Smooth muscle cell (in vitro differentiated cells): ENCODE measurements at regions not wholly inside any gene's neighbourhood (a gene's known extent, or its start where the extent isn't known, plus 50 kb on each side); places are given as distances from the start of the nearest gene placed in this dataset.

Source experiments
- DNase-seq: peaks from one replicate; lab custom pipeline; 2025; ENCODE audit not compliant: unreplicated experiment; lab: John Stamatoyannopoulos, UW
- H2AFZ ChIP-seq: fragments of 200-600 bp; sonication (generic); 2 replicates; pipeline ENCODE4 v1.6.0; 2016; ENCODE audit warnings: antibody characterized with exemption, low read depth, mild to moderate bottlenecking
- H3F3A ChIP-seq: fragments of 200-600 bp; sonication (generic); 2 replicates; pipeline ENCODE4 v1.6.0; 2017; ENCODE audit warnings: antibody characterized with exemption, low read depth
- H3K27ac ChIP-seq: fragments of 200-600 bp; sonication (generic); 2 replicates; pipeline ENCODE4 v1.5.1; 2016; ENCODE audit warnings: low read depth, mild to moderate bottlenecking
- H3K27me3 ChIP-seq: fragments of 200-600 bp; sonication (generic); 2 replicates; pipeline ENCODE4 v1.6.1; 2016; ENCODE audit warnings: low read depth, mild to moderate bottlenecking
- H3K36me3 ChIP-seq: fragments of 200-600 bp; sonication (generic); 2 replicates; pipeline ENCODE4 v1.5.1; 2016; ENCODE audit warnings: low read depth
- H3K4me1 ChIP-seq: fragments of 200-600 bp; sonication (generic); 2 replicates; pipeline ENCODE4 v1.5.1; 2016; ENCODE audit warnings: low read depth
- H3K4me2 ChIP-seq: fragments of 200-600 bp; sonication (generic); 2 replicates; pipeline ENCODE4 v1.6.0; 2016; ENCODE audit warnings: mild to moderate bottlenecking
- H3K4me3 ChIP-seq: fragments of 200-600 bp; sonication (generic); 2 replicates; pipeline ENCODE4 v1.5.1; 2016; ENCODE audit warnings: mild to moderate bottlenecking
- H3K79me2 ChIP-seq: fragments of 200-600 bp; sonication (generic); 2 replicates; pipeline ENCODE4 v1.6.0; 2016; ENCODE audit warnings: low read depth, mild to moderate bottlenecking
- H3K9ac ChIP-seq: fragments of 200-600 bp; sonication (generic); 2 replicates; pipeline ENCODE4 v1.6.0; 2016; ENCODE audit warnings: low read depth
- H3K9me3 ChIP-seq: fragments of 200-600 bp; sonication (generic); replicated peaks from 2 replicates; pipeline ENCODE4 v1.5.1; 2016; ENCODE audit warnings: low read depth
- H4K20me1 ChIP-seq: fragments of 200-600 bp; sonication (generic); 2 replicates; pipeline ENCODE4 v1.6.0; 2016; ENCODE audit warnings: low read depth
- CTCF ChIP-seq: fragments of 200-600 bp; sonication (generic); IDR thresholded peaks from 2 replicates; pipeline ENCODE4 v1.5.1; 2017; ENCODE audit warnings: borderline replicate concordance, mild to moderate bottlenecking, antibody characterized with exemption; ENCODE audit not compliant: insufficient read depth, poor library complexity, severe bottlenecking
- WGBS: methylation state at CpG from one replicate; pipeline ENCODE4 v1.1.7; 2016; ENCODE audit warnings: low lambda C conversion rate; 5-methylcytosine and 5-hydroxymethylcytosine counted together

- DNase-seq: no peak
These were observed 1705.3 kb downstream of the NCAM2 start for GRCh38 chr21:22703521-22703920.

GRCh38 chr21:22710721-22711120, 1712.5 kb downstream of the NCAM2 start:
- Histone ChIP-seq H3K27ac (no peak overlapping the region), H4K20me1 (no peaks in the 10 kb centered on the region), H2AFZ (no peak overlapping the region), H3K27me3 (no peaks in the 10 kb centered on the region), H3K4me1 (no peaks in the 10 kb centered on the region), H3K4me3 (no peak overlapping the region), H3K36me3 (no peaks in the 10 kb centered on the region), H3K9me3 (peaks cover 4% of the 10 kb centered on the region), H3K9ac (no peak overlapping the region), H3K4me2 (no peak overlapping the region), H3F3A (no peaks in the 10 kb centered on the region), H3K79me2 (no peaks in the 10 kb centered on the region)
- 71% methylated on average over 3 of the region's 3 CpGs for whole genome bisulfite sequencing
- DNase-seq: no peak
- TF ChIP-seq CTCF: no peak

More at GRCh38 chr21:22703521-22703920, 1705.3 kb downstream of the NCAM2 start:
- Histone ChIP-seq H3K9me3 (no peaks in the 10 kb centered on the region), H3K4me2 (no peak overlapping the region), H3K4me3 (no peak overlapping the region), H3K36me3 (no peaks in the 10 kb centered on the region), H3K27me3 (no peaks in the 10 kb centered on the region), H3K27ac (no peak overlapping the region), H3K9ac (no peak overlapping the region), H3K4me1 (no peaks in the 10 kb centered on the region), H3F3A (no peaks in the 10 kb centered on the region), H3K79me2 (no peaks in the 10 kb centered on the region), H2AFZ (no peak overlapping the region), H4K20me1 (no peaks in the 10 kb centered on the region)
- no peak for TF ChIP-seq CTCF
- 87% methylated on average over 2 of the region's 2 CpGs for WGBS

GRCh38 chr21:22711636-22712035, 1713.4 kb downstream of the NCAM2 start:
- Histone ChIP-seq H3K9me3 (peaks cover 4% of the 10 kb centered on the region), H3K79me2 (no peaks in the 10 kb centered on the region), H4K20me1 (no peaks in the 10 kb centered on the region), H3K4me1 (no peaks in the 10 kb centered on the region), H3F3A (no peaks in the 10 kb centered on the region), H3K4me2 (no peak overlapping the region), H2AFZ (no peak overlapping the region), H3K9ac (no peak overlapping the region), H3K27me3 (no peaks in the 10 kb centered on the region), H3K4me3 (no peak overlapping the region), H3K36me3 (no peaks in the 10 kb centered on the region), H3K27ac (no peak overlapping the region)
- TF ChIP-seq CTCF: no peak
- DNase-seq: no peak

- no peaks in the 10 kb centered on the region for H3K9me3 ChIP-seq
- no peaks in the 10 kb centered on the region for H3K27me3 ChIP-seq
- no peak overlapping the region for H3K4me3 ChIP-seq
These were observed 1727.2 kb downstream of the NCAM2 start for GRCh38 chr21:22725436-22725835.

More at GRCh38 chr21:22725436-22725835, 1727.2 kb downstream of the NCAM2 start:
- Histone ChIP-seq H3K4me1 (no peaks in the 10 kb centered on the region), H3F3A (no peaks in the 10 kb centered on the region), H2AFZ (no peak overlapping the region), H4K20me1 (no peaks in the 10 kb centered on the region), H3K36me3 (no peaks in the 10 kb centered on the region), H3K9ac (no peak overlapping the region), H3K4me2 (no peak overlapping the region), H3K27ac (no peak overlapping the region), H3K79me2 (no peaks in the 10 kb centered on the region)
- 80% methylated on average over 3 of the region's 3 CpGs for WGBS
- TF ChIP-seq CTCF: no peak
- no peak for DNase-seq
